H54 (cell line): ENCODE measurements at regions not wholly inside any gene's neighbourhood (a gene's known extent, or its start where the extent isn't known, plus 50 kb on each side); places are given as distances from the start of the nearest gene placed in this dataset.
"Not testable (repeated sequence)": the region's sequence is repeated elsewhere in the genome, so short reads cannot be mapped to it uniquely, and the experiment has no call there.

Experiments
- DNase-seq: peaks from one replicate; pipeline ENCODE4 v3.0.0; 2011; ENCODE audit warnings: low spot score, mixed read lengths; ENCODE audit not compliant: insufficient read length
- FAIRE-seq: peaks from 3 replicates; lab custom pipeline; 2011; peaks lifted over from hg19 to GRCh38; lab: Jason Lieb, UNC
- POLR2A ChIP-seq: IDR thresholded peaks from 2 replicates; pipeline ENCODE4 v1.6.1; 2011; ENCODE audit warnings: low read depth, mild to moderate bottlenecking, low read length

DNA sequence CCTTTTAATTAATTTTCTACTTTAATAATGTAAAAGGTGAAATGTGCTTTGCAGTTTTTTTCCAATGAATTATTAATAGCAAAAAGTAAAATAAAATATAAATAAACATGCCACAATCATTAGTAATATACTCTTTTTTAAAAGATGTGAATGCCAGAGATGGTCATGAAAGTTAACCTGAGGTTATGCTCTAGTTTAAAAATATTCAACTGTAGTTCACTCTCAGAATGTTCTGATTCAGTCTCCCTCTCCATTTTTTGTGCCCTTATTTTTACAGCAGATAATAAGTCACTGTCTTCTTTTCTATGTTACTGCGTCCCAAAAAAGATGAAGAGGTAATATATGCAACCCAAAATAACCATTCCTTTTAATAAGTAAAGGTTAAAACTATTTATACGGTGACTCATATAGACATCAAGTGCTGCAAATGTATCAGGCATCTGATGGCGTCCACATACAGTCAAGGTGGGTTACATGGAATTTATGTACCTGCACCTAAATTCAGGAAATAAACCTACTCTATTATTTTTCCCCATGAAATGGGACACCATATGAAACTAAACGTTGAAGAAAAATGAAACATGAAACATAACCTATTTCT is 153.6 kb upstream of the ZNF804A start:
- DNase-seq (no peak), FAIRE-seq (no peak)
- no peak for TF ChIP-seq POLR2A

DNA sequence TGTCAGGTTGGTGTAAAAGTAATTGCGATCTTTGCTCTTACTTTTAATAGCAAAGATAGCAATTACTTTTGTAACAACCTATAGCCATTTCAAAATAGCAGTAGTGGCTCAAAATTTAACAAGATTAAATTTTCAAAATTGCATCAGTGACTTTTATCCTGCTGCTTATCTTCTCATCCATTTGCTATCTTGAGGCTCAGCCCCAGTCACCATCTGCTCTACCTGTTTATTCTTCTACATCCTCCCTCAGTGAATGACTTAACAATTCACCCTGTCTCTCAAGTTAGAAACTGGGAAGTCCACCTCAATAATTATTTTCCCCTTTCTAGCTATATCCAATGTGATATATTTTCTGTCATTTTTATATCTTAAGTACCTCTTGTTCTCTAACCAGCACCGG is 148.6 kb upstream of the ZNF804A start:
- FAIRE-seq, result no peak
- TF ChIP-seq POLR2A, result no peak
- no peak for DNase-seq

DNA sequence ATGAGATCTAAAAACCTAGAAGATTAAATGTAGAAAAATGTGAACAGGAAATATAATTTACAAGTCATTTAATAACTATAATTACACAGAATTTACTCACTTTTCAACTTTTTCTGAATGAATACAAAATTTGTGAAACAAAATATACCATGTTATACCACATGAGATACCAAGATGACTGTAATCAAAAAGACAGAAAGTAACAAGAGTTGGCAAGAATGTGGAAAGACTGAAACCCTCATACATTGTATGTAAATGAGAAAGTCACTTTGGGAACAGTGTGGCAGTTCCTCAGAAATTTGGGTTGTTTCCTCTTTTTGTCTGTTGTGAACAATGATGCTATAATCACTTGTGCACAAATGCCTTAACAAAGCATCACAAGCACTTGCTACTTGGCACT is 145.4 kb upstream of the ZNF804A start:
- DNase-seq, result no peak
- TF ChIP-seq POLR2A, result no peak
- no peak for FAIRE-seq

DNA sequence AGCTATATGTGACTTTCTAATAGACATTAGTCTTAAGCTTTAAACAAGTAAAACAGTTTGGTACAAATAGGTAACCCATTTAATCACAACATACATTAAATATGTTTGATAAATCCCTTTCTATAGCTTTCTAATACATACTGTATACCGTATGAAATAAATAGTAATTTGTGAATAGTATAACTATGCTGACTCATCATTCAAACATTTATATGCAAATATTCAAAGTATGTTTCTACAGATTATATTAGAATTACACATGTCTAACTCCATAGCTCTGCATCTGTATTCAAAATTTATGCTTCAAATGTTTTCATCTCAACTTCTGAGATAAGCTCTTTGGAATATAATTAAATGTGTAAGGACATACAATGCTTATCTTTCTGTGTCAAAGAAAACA is 142.7 kb upstream of the ZNF804A start:
- TF ChIP-seq POLR2A, result no peak
- no peak for DNase-seq
- no peak for FAIRE-seq

DNA sequence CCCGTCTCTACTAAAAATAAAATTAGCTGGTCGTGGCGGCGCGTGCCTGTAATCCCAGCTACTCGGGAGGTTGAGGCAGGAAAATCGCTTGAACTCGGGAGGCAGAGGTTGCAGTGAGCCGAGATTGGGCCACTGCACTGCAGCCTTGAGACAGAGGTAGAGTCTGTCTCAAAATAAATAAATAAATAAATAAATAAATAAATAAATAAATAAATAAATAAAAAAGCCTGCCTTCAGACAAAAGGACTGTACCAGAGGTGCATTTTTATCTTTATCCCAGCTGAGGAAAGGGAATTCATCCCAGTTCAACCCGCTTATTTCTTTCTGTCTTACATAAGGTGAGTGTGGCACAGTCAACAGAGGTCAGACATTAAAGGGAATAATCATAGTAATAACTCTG is 141.6 kb upstream of the ZNF804A start:
- FAIRE-seq, DNase-seq: not testable (repeated sequence)

DNA sequence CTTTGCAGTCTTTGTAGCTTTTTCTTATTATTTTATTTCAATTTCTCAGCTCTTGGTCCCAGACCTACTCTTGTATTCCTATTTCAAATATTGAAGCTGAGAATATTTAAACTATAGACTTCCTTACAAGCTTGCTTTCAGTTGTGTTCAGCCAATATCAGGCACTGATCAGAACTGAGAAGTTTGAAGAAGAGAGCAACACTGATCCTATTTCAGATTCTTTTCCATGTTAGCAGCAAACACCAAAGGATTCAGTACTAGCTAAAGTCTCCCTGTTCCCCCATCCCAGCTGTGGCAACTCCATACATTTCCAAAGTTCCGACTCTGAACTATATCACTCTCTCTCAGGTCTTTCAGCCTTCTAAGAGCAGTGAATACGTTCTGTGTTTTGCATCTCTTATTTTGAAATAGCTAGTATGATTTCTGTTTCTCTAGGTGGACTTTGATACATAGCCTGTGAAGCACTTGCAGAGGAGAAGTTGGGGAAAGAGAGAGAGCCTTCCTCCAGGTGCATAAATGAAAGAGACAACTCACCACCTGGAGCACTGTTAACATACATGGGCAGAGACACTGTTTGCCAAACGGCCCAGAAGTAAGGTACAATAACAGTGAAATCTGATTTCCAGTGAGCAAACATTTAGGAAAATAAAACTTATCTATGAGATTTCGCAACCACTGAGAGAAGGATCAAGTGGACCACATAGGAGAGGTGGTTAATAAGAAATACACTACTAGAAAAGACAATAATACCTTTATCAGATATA is 135.0 kb upstream of the ZNF804A start:
- no peak for FAIRE-seq
- no peak for TF ChIP-seq POLR2A
- DNase-seq, result no peak

DNA sequence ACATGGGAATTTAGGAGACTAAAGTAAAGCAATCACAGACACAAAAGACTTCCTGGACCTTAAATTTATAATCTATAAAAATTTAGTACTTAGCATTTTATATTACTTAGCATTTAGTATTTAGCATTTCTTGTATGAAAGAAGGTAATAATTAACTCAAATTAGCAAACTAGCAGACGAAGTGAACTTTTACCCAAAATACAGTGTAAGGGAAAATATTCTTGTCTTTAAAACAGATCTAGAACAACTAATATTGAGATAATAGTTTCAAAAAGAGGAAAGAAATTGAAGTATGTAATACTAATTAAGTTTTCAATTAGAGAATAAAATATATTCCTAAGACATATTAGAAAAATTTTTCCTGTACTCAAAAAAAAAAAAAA is 134.5 kb upstream of the ZNF804A start:
- TF ChIP-seq POLR2A, result no peak
- no peak for DNase-seq
- FAIRE-seq, result no peak

DNA sequence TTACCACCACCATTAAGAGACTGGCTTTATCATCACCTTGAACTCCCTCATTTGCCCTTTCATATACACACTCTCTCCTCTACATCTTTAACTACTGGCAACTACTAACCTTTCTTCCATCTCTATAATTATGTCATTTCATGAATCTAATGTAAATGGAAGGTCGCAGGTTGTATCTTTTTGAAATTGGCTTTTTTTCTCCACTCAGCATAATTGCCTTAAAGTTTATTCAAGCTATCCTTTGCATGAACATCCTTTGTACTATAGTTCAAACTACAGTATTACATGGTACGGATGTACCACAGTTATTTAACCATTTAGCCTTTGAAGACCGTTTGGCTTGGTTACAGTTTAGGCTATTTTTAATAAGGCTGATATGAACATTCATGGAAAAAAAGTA is 129.5 kb upstream of the ZNF804A start:
- TF ChIP-seq POLR2A, result no peak
- FAIRE-seq, result no peak
- DNase-seq, result no peak

DNA sequence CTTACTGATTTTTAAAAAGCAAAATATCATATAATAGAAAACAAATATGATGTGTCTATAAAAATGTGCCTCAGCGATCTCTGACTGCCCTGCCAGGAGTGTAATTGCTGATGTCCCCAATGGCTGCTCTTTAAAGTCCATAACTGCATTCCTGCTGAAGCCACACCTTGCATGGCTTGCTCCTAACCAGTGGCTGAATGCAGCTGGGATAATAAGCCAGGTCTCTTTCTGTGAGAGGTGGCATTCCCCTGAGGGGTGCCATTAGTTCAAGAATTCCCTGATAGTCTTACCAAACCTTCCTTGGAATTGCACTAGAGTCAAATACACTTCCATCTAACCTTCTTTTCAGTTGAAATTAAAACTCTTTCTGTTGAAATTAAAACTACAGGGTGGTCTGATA is 125.8 kb upstream of the ZNF804A start:
- no peak for FAIRE-seq
- no peak for DNase-seq
- no peak for TF ChIP-seq POLR2A

DNA sequence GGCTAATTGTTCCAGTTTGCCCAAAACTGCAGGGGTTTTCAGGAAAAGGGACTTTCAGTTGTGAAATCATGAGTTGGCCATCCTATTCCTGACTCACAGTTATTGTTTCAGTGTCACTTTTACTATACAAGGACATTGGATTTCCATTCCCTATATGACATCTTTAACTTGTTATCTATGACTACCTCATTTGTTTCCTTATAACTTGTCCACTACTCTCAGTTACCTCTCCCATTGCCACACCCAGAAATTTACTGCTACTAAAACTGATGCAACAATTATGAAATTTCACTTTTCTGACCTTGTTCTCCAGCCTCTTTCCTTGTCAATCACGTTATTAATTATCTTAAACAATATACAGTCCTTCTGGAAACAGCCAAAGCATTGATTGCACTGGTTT is 116.5 kb upstream of the ZNF804A start:
- TF ChIP-seq POLR2A, result no peak
- FAIRE-seq (no peak), DNase-seq (no peak)

DNA sequence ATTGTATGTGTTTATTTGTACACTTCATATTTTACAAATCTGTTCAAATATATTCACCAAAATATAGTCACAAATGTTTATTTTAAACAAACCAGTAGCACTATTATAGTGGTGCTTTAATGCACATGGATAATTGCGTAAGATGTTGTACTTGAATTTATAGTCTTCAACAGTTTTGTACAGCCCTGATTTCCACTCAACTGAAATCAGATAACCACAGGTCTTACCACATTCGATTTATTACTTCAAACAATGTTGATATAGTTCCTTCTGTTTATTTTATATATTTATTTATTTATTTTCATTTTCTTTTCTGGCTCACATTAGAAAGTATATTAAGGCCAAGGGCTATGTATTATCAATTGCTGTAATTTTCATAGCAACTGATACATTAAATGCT is 99.4 kb upstream of the ZNF804A start:
- no peak for DNase-seq
- no peak for TF ChIP-seq POLR2A
- no peak for FAIRE-seq

DNA sequence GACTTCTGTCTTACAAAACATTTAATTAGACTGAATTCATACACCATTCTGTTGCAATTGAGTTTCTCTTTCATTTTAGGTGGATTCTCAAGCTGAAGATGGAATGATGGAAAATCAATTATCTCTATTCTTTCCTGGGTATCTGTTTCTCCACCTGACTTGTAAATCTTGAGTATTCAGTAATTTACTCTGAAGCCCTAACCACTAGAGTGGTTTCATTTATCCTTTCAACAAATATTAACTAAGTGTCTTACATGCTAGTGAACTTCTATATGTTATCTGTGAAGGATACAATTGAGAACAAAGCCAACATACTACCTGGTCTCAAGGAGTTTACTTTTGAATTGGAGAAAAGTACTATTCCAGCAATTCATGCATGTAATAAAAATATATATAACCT is 94.1 kb upstream of the ZNF804A start:
- FAIRE-seq (no peak), DNase-seq (no peak)
- TF ChIP-seq POLR2A, result no peak

DNA sequence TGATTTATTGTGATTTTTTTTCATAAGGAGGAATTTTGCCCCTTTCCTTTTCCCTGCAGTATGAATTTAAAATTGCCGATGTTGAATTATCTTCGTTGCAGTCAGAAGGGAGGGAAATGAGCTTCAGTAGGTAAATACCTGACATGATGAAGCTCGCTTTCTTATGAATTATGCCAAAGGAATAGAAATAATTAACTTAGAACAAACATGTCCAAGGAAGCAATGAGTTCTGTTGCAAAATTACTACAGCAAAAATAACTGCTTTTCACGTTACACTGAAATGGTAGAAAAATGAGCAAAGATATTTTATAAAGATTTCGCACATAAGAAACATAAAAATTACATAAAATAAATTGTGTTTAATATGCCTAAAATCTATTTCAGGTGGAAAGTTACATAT is 91.1 kb upstream of the ZNF804A start:
- DNase-seq (no peak), FAIRE-seq (no peak)
- TF ChIP-seq POLR2A, result no peak

DNA sequence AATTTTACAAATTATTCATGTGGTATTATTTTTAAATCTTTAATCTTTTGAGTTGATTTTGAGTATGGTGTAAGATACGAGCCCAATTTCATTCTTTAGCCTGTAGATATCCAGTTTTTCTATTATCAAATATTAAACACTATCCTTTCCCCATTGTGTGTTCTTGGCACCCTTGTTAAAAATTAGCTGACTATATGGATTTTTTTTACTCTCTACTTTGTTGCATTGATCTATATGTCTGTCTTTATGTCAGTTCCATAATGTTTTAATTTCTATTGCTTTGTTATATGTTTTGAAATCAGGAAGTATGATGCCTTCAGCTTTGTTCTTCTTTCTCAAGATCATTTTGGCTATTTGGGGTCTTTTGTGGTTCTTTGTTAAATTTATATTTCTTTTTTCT is 80.9 kb upstream of the ZNF804A start:
- no peak for FAIRE-seq
- DNase-seq, result no peak
- TF ChIP-seq POLR2A, result no peak

DNA sequence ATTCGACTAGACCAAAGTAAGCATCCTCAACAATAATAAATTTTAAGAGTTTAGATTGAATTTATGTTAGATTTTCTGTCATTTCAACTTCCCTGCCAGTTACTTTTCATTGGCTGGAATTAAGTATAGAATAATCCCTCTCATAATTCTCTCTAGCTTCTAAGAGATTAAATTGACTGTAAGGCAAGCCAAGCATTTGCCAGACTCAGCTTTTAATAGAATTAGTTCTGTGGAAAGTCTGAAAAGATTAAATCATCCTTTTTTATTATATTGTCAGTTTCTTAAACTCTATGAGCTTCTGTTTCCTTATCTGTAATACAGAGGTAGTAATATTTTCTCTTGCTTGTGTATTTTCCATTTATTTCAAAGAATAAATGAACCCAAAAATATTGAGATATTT is 77.9 kb upstream of the ZNF804A start:
- FAIRE-seq, result no peak
- no peak for TF ChIP-seq POLR2A
- DNase-seq, result no peak
